Vagina (tissue), 2 donors: ENCODE measurements at regions not wholly inside any gene's neighbourhood (a gene's known extent, or its start where the extent isn't known, plus 50 kb on each side); places are given as distances from the start of the nearest gene placed in this dataset.
"Not testable (repeated sequence)": the region's sequence is repeated elsewhere in the genome, so short reads cannot be mapped to it uniquely, and the experiment has no call there.

Source experiments
- CTCF ChIP-seq, 3 experiments: fragments of 450-650 bp in 2 of 3; fragments of 200-600 bp in 1 of 3; sonication (generic) in 1 of 3; IDR thresholded peaks; one replicate each; pipeline ENCODE4 v1.5.1; 2017 to 2019; ENCODE audit warnings: antibody characterized with exemption in 3 of 3, mild to moderate bottlenecking in 2 of 3, moderate library complexity in 2 of 3
- POLR2A ChIP-seq, 2 donors: fragments of 450-650 bp; IDR thresholded peaks; one replicate each; pipeline ENCODE4 v1.6.1; 2017; ENCODE audit warnings: antibody characterized with exemption in 2 of 2, mild to moderate bottlenecking in 2 of 2, moderate library complexity in 2 of 2

- not testable (repeated sequence) for TF ChIP-seq POLR2A, CTCF (IDR thresholded peaks at IDR 0.05)
Measured at GRCh38 chr7:148519386-148519785, 71.2 kb upstream of the C7orf33 start.
